SK-N-SH (cell line): ENCODE measurements at regions not wholly inside any gene's neighbourhood (a gene's known extent, or its start where the extent isn't known, plus 50 kb on each side); places are given as distances from the start of the nearest gene placed in this dataset.

Source experiments
- EP300 ChIP-seq, 2 experiments: IDR thresholded peaks; 2 replicates each; pipeline versions ENCODE4 v1.4.0 to v1.6.1; 2012; ENCODE audit warnings: borderline replicate concordance in 1 of 2, low read depth in 1 of 2, low read length in 1 of 2
- GABPA ChIP-seq: IDR thresholded peaks from 2 replicates; pipeline ENCODE4 v1.4.0; 2012; ENCODE audit warnings: low read depth, mild to moderate bottlenecking
- POLR2AphosphoS5 ChIP-seq: IDR thresholded peaks from 2 replicates; pipeline ENCODE4 v1.6.1; 2012; ENCODE audit warnings: low read depth, low read length
- RCOR1 ChIP-seq: fragments of 150-350 bp; IDR thresholded peaks from 2 replicates; pipeline ENCODE4 v1.6.1; 2017; ENCODE audit warnings: antibody characterized with exemption, low read length
- REST ChIP-seq: IDR thresholded peaks from 2 replicates; pipeline ENCODE4 v1.6.1; 2012; ENCODE audit warnings: mild to moderate bottlenecking, low read depth, low read length, moderate library complexity
- TAF1 ChIP-seq: IDR thresholded peaks from 2 replicates; pipeline ENCODE4 v1.6.1; 2012; ENCODE audit warnings: low read depth, mild to moderate bottlenecking, low read length, moderate library complexity, borderline replicate concordance
- USF1 ChIP-seq: IDR thresholded peaks from 2 replicates; pipeline ENCODE4 v1.4.0; 2012; ENCODE audit warnings: low read depth, borderline replicate concordance
- YY1 ChIP-seq: IDR thresholded peaks from 2 replicates; pipeline ENCODE4 v1.4.0; 2012; ENCODE audit warnings: low read depth, mild to moderate bottlenecking
- TF ChIP-seq, protein P1 (sequence below): fragments of 200-600 bp; sonication (generic); IDR thresholded peaks from 2 replicates; pipeline ENCODE4 v1.6.1; 2017; ENCODE audit warnings: antibody characterized with exemption, mild to moderate bottlenecking, moderate library complexity
- TF ChIP-seq, protein P2 (sequence below): IDR thresholded peaks from 2 replicates; pipeline ENCODE4; 2012

DNA sequence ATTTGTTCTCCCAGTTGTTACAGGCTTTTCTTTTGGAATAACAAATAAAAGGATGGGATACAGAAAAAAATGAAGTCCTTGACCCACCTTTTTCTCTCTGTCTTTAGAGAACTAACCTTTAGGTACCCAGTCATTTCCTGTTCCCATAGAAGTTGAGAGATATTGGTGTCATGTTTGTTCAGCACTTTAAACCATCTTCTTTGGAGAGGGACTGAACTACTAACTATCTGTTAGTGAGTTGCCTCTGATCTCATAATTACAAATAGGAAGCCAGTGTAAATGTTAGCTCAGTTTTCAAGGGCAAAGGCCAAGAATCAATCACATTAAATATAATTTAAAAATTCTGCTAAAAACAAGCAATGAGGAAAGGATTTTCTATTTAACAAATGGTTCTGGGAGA, 72.9 kb upstream of the DCBLD2 start:
- TF ChIP-seq, protein P1, sequence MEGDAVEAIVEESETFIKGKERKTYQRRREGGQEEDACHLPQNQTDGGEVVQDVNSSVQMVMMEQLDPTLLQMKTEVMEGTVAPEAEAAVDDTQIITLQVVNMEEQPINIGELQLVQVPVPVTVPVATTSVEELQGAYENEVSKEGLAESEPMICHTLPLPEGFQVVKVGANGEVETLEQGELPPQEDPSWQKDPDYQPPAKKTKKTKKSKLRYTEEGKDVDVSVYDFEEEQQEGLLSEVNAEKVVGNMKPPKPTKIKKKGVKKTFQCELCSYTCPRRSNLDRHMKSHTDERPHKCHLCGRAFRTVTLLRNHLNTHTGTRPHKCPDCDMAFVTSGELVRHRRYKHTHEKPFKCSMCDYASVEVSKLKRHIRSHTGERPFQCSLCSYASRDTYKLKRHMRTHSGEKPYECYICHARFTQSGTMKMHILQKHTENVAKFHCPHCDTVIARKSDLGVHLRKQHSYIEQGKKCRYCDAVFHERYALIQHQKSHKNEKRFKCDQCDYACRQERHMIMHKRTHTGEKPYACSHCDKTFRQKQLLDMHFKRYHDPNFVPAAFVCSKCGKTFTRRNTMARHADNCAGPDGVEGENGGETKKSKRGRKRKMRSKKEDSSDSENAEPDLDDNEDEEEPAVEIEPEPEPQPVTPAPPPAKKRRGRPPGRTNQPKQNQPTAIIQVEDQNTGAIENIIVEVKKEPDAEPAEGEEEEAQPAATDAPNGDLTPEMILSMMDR: no peak
- TF ChIP-seq TAF1: no peak
- TF ChIP-seq, protein P2, sequence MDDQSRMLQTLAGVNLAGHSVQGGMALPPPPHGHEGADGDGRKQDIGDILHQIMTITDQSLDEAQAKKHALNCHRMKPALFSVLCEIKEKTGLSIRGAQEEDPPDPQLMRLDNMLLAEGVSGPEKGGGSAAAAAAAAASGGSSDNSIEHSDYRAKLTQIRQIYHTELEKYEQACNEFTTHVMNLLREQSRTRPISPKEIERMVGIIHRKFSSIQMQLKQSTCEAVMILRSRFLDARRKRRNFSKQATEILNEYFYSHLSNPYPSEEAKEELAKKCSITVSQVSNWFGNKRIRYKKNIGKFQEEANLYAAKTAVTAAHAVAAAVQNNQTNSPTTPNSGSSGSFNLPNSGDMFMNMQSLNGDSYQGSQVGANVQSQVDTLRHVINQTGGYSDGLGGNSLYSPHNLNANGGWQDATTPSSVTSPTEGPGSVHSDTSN: no peak
- no peak for TF ChIP-seq YY1
- TF ChIP-seq RCOR1: no peak
- no peak for TF ChIP-seq REST
- TF ChIP-seq USF1: no peak
- TF ChIP-seq POLR2AphosphoS5: no peak
- TF ChIP-seq GABPA: no peak
- TF ChIP-seq EP300 (IDR thresholded peaks at IDR 0.05; ENCODE audit: borderline replicate concordance in 1 of 2, low read depth in 1 of 2, low read length in 1 of 2): no peak
